OCI-M2 (cell line): ENCODE measurements at regions not wholly inside any gene's neighbourhood (a gene's known extent, or its start where the extent isn't known, plus 50 kb on each side); places are given as distances from the start of the nearest gene placed in this dataset.
"Not testable (repeated sequence)": the region's sequence is repeated elsewhere in the genome, so short reads cannot be mapped to it uniquely, and the experiment has no call there.

Experiments used
- DNase-seq: peaks from one replicate; lab custom pipeline; 2025; ENCODE audit not compliant: unreplicated experiment; lab: John Stamatoyannopoulos, UW

DNA sequence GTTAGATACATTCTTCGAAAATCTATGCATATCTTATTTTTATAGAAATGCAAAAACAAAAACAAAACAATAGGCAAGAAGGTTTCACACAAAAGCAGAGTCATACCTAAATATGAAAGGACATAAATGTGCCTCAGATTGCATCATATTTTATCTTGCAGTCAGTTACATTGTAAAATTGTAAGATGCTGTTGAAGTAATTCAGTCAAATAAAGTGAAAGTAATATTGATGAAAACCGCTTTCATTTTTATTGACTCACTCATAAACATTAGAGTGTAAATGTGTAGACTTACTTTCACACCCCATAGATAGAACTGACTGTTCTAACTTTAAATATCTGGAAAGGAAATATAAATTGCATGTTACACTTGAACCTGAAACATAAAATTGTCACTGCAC, 931.5 kb upstream of the NUDT12 start:
- no peak for DNase-seq

GRCh38 chr5:104472811-104473210, 910.2 kb upstream of the NUDT12 start:
- DNase-seq = no peak

DNA sequence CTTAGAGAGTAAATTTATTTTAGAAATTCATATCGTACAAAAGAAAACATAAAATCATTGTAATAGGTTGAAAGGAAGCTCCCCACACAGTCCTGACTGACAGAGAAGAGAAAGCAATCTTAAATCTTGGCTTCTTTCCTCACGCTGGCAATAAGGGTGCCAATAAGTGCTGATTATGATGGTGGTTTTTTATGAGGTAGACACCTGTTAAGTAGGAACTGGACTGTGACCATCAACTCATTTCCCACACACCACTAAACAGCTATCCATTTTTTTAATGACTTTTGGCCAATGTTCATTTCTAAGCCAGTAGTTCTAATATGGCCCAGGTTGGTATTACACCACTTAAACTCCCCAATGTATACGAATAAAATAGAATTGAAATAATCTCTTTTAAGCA, 893.5 kb upstream of the NUDT12 start:
- no peak for DNase-seq

GRCh38 chr5:104452550-104452949, 890.0 kb upstream of the NUDT12 start:
- DNase-seq = no peak

- DNase-seq = not testable (repeated sequence)
Observed at GRCh38 chr5:104451911-104452310, 889.3 kb upstream of the NUDT12 start.

GRCh38 chr5:104444656-104445055, 882.1 kb upstream of the NUDT12 start:
- DNase-seq = no peak

DNA sequence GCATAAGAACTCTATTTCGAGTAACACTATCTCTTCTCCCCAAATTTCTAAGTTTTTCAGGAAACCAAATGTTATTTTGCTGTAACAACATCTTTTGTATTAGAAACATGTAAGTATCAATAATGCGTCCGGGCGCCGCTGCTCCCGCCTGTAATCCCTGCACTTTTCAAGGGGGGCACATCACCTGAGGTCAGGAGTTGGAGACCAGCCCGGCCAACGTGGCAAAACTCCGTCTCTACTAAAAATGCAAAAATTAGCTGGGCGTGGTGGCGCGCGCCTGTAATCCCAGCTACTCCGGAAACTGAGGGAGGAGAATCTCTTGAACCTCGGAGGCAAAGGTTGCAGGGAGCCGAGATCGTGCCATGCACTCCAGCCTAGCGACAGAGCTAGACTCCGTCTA, 881.1 kb upstream of the NUDT12 start:
- no peak for DNase-seq

DNA sequence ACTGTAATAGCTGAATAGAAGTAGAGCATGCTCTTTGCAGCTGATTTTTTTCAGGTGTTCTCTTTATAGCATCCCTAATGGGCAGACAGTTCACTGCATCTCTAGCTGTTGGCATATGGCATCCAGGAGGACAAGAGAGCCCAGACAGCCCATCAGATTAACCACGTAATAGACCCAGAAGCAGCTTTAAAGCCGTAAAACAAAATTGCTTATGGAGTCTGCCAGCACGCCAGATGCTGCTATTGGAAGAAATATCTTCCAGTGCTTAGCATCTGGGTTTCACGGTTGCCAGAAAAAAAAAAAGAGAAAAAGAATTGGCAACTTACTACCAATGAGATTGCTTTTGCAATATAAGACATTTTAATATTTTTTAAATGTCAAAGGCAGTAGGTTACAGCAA, 869.4 kb upstream of the NUDT12 start:
- DNase-seq = no peak

- DNase-seq = no peak
Observed at GRCh38 chr5:104431002-104431620, 868.5 kb upstream of the NUDT12 start.

GRCh38 chr5:104429911-104430310, 867.3 kb upstream of the NUDT12 start:
- no peak for DNase-seq

DNA sequence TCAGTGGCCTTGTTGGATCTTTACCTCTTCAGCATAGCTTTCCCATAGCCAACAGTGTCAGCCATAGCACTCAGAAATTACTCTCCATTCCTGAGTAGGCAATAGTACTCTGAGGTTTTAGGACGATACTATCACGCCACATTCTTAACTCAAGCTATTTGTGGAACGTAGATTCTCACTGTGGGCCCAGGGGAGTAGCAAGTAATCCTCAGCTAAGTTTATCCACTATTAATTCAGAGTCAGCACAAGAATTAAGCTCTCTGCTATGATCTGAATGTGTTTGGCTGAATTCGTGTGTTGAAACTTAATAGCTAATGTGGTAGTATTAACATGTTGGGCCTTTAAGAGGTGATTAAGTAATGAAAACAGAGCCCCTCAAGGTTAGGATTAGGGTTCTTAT, 858.8 kb upstream of the NUDT12 start:
- no peak for DNase-seq

- no peak for DNase-seq
Observed at GRCh38 chr5:104418056-104418455, 855.5 kb upstream of the NUDT12 start.

- no peak for DNase-seq
Observed at GRCh38 chr5:104412649-104413240, 850.2 kb upstream of the NUDT12 start.

- no peak for DNase-seq
Observed at GRCh38 chr5:104400941-104401340, 838.4 kb upstream of the NUDT12 start.

DNA sequence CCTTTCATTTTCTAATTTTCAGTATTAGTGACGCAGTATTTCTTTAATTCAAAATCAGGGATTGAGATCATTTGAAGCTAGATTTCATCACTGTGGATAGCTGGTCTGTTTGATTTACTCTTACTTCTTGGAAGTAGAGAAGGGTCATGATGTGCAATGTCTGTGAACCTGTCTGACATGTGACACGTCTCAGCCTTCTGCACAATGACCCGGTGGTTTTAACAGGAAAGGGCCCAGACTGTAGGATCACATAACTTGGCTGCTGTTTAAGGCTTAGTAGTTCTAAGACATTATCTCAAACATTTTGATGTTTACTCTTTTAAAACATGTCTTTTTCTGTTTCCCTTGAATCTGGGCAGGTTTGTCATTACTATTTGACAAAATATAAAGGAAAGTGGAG, 823.3 kb upstream of the NUDT12 start:
- DNase-seq = no peak

GRCh38 chr5:104375345-104375744, 812.8 kb upstream of the NUDT12 start:
- DNase-seq = no peak

- no peak for DNase-seq
Observed at GRCh38 chr5:104372796-104373195, 810.2 kb upstream of the NUDT12 start.

GRCh38 chr5:104372376-104372775, 809.8 kb upstream of the NUDT12 start:
- DNase-seq = no peak

- DNase-seq = peak; percentile 9
Observed at GRCh38 chr5:104370523-104370922, 807.9 kb upstream of the NUDT12 start.

DNA sequence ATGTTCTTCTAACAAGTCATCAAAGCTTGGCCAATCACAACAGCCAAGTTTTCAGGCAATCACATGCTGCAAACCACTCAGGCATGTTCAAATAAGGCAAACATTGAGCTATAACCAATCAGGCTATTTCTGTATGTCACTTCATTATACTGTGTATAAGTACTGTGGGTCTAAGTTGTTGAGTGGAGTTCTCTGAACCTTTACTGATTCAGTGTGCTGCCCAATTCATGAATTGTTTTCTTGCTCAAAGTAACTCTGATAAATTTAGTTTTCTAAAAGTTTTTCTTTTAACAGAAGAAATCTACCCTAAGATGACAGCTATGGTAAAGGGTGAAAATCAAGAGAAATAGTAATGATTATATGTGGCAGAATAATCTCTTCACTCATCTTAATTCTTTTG, 805.4 kb upstream of the NUDT12 start:
- DNase-seq = no peak

DNA sequence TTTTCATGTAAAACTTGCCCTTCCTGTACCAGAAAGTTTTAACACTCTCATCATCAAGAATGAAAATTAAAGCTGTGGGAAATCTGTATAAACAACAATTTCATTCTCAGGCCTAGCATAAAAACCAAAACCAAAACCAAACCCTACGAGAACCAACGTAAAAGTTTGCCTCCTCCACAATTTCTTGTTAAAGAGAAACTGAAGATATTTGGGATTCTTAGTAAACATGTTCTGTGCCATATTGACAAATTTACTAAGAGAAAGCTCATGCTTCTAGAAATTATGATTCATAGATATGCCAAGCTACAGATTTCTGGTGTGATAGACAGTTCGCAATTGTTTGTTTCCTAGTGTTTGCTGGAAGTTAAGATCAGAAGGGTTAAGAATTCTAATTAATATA, 801.0 kb upstream of the NUDT12 start:
- DNase-seq = no peak

DNA sequence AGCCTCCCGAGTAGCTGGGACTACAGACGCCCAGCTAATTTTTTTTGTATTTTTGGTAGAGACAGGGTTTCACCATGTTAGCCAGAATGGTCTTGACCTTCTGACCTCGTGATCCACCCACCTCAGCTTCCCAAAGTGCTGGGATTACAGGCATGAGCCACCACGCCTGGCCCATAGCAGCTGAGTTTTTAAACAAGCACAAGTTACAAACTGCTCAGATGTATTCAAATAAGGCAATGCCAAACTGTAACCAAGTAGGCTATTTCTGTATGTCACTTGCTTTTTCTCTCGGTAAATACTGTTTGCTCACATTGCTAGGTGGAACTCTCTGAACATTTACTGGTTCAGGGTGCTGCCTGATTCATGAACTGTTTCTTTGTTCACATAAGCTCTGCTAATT, 799.3 kb upstream of the NUDT12 start:
- no peak for DNase-seq

DNA sequence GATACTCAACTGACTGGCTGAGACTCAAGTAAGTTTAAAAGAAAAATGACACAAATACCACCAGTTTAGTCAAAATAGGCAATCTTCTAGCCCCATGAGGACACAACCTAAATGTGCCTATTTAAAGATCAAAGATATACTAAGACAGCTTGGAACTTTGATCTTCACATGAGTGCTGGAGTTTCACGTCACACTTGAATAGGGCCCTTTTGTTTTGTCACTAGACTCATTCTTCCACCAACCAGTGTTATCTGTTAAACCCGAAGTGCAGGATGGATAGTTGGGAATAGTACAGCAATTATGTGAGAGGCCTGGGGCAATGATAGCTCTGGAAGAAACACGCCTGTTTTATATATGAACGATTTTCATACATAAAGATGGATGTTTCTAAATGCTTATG, 792.8 kb upstream of the NUDT12 start:
- no peak for DNase-seq
